Naive B cell (primary cell): ENCODE measurements at regions not wholly inside any gene's neighbourhood (a gene's known extent, or its start where the extent isn't known, plus 50 kb on each side); places are given as distances from the start of the nearest gene placed in this dataset.

ENCODE experiments used
- ATAC-seq, 2 donors: fragments of 150-1000 bp; cut with Tn5 transposase; 2 replicates each; pipeline ENCODE4 v1.10.0; 2021; ENCODE audit warnings: low read depth in 2 of 2, mild to moderate bottlenecking in 2 of 2, moderate library complexity in 2 of 2
- DNase-seq: peaks from one replicate; pipeline ENCODE4 v3.0.0; 2022
- H3K27ac Mint-ChIP-seq, 6 donors: one replicate each; pipeline ENCODE4 v1.8.0; 2020 to 2022; ENCODE audit warnings: mild to moderate bottlenecking in 6 of 6, mixed read lengths in 6 of 6, moderate library complexity in 5 of 6, inconsistent platforms in 2 of 6
- H3K27me3 Mint-ChIP-seq, 3 donors: one replicate each; pipeline ENCODE4 v1.8.0; 2021 to 2022; ENCODE audit warnings: mixed read lengths in 3 of 3, mild to moderate bottlenecking in 1 of 3
- H3K36me3 Mint-ChIP-seq, 2 donors: one replicate each; pipeline ENCODE4 v1.8.0; 2020 to 2022; ENCODE audit warnings: mixed read lengths in 2 of 2, inconsistent platforms in 1 of 2, mild to moderate bottlenecking in 1 of 2
- H3K4me1 Mint-ChIP-seq, 3 donors: one replicate each; pipeline ENCODE4 v1.8.0; 2020 to 2022; ENCODE audit warnings: mixed read lengths in 3 of 3, inconsistent platforms in 1 of 3, mild to moderate bottlenecking in 1 of 3, moderate library complexity in 1 of 3
- H3K4me3 Mint-ChIP-seq, 8 donors: one replicate each; pipeline ENCODE4 v1.8.0; 2020 to 2022; ENCODE audit warnings: mild to moderate bottlenecking in 8 of 8, mixed read lengths in 8 of 8, moderate library complexity in 8 of 8, inconsistent platforms in 2 of 8
- H3K9me3 Mint-ChIP-seq, 7 donors: one replicate each; pipeline ENCODE4 v1.8.0; 2020 to 2022; ENCODE audit warnings: mixed read lengths in 7 of 7, mild to moderate bottlenecking in 5 of 7, inconsistent platforms in 2 of 7, moderate library complexity in 1 of 7

DNA sequence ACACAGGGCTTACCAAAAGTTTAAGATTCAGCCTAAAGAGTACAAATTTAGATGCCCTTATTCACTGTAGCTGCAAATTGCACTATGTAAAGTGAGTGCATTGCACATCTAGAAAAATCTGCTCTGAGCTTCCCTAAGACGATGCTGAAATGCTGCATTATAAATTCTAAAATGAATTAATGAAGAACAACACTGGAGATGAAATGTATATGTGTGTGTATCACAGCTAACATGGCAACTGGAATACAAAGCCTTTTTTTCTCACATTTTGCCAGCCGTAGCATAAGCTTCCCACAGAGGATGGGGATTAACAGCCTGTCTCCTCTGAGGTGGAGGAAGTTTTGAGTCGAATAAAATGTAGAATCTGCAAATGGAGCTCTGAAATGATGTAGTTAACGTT lies 338.3 kb upstream of the ZEB2 start:
- DNase-seq (no peak), ATAC-seq (no peak)
- Mint-ChIP-seq H3K27me3 (no peaks in the 10 kb centered on the region), H3K36me3 (peaks cover 0 to 7% of the 10 kb centered on the region in 2 donors), H3K27ac (peak overlapping the region in 1 of 6 donors; percentile 23), H3K9me3 (peaks cover 0 to 13% (median 2%) of the 10 kb centered on the region in 7 donors), H3K4me1 (no peaks in the 10 kb centered on the region), H3K4me3 (no peak overlapping the region)

GRCh38 chr2:144854596-144854995 lies 334.7 kb upstream of the ZEB2 start:
- H3K27me3 Mint-ChIP-seq, result no peaks in the 10 kb centered on the region
- ATAC-seq, result no peak

GRCh38 chr2:144849612-144850011 lies 329.7 kb upstream of the ZEB2 start:
- Mint-ChIP-seq H3K27me3 (no peaks in the 10 kb centered on the region), H3K4me1 (no peaks in the 10 kb centered on the region), H3K27ac (no peak overlapping the region), H3K36me3 (peaks cover 0 to 3% of the 10 kb centered on the region in 2 donors), H3K9me3 (peaks cover 0 to 7% (median 2%) of the 10 kb centered on the region in 7 donors), H3K4me3 (no peak overlapping the region)
- no peak for ATAC-seq
- DNase-seq, result no peak

More at GRCh38 chr2:144854596-144854995, 334.7 kb upstream of the ZEB2 start:
- no peak for DNase-seq
- Mint-ChIP-seq H3K4me3 (no peak overlapping the region), H3K4me1 (no peaks in the 10 kb centered on the region), H3K27ac (no peak overlapping the region), H3K9me3 (peaks cover 0 to 13% (median 2%) of the 10 kb centered on the region in 7 donors), H3K36me3 (peaks cover 0 to 7% of the 10 kb centered on the region in 2 donors)

GRCh38 chr2:144848423-144848822 lies 328.5 kb upstream of the ZEB2 start:
- Mint-ChIP-seq H3K9me3 (peaks cover 0 to 2% (median 0%) of the 10 kb centered on the region in 7 donors), H3K36me3 (no peaks in the 10 kb centered on the region), H3K27me3 (no peaks in the 10 kb centered on the region), H3K4me3 (no peak overlapping the region), H3K4me1 (no peaks in the 10 kb centered on the region), H3K27ac (no peak overlapping the region)
- DNase-seq (no peak), ATAC-seq (no peak)

DNA sequence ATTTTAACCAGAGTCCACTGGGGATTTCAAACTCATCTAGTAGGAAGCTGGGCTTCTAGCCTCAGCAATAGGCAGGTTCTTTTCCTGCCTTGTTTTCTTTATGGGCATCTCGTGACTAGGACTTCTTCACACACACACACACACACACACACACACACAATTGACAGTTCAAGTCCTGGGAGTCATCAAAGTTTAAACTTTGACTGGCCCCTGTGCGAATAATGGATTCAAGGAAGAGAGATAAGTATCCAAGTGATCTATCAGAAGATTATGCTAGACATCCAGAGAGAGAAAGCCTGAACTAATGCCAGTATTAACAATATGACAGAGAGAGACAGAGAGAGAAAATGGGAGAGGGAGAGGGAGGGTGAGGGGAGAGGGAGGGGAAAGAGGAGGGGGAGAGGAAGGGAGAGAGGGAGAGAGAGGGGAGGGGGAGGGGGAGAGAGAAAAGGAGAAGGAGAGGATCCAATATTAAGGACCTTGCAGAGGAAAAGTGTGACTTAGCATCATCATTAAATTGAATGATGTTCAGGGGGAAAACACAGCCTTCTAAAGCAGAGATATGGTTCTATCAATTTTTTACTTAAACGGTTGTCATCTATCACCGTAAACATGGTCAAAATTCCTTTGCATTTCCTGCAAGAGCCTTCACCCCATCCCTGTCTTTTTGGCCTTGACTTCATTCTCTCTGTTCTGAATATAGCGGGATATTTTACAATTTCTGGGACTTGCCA lies 327.6 kb upstream of the ZEB2 start:
- no peak overlapping the region for H3K27ac Mint-ChIP-seq
- H3K27me3 Mint-ChIP-seq, result no peaks in the 10 kb centered on the region
- DNase-seq, result no peak
- no peaks in the 10 kb centered on the region for H3K36me3 Mint-ChIP-seq
- H3K9me3 Mint-ChIP-seq, result peaks cover 0 to 2% (median 0%) of the 10 kb centered on the region in 7 donors
- H3K4me3 Mint-ChIP-seq, result no peak overlapping the region
- no peak for ATAC-seq
- H3K4me1 Mint-ChIP-seq, result no peaks in the 10 kb centered on the region

- Mint-ChIP-seq H3K36me3 (no peaks in the 10 kb centered on the region), H3K27ac (no peak overlapping the region), H3K9me3 (no peaks in the 10 kb centered on the region), H3K27me3 (no peaks in the 10 kb centered on the region), H3K4me3 (no peak overlapping the region), H3K4me1 (no peaks in the 10 kb centered on the region)
- no peak for ATAC-seq
- no peak for DNase-seq
These were observed 316.9 kb upstream of the ZEB2 start for GRCh38 chr2:144836635-144837350.

DNA sequence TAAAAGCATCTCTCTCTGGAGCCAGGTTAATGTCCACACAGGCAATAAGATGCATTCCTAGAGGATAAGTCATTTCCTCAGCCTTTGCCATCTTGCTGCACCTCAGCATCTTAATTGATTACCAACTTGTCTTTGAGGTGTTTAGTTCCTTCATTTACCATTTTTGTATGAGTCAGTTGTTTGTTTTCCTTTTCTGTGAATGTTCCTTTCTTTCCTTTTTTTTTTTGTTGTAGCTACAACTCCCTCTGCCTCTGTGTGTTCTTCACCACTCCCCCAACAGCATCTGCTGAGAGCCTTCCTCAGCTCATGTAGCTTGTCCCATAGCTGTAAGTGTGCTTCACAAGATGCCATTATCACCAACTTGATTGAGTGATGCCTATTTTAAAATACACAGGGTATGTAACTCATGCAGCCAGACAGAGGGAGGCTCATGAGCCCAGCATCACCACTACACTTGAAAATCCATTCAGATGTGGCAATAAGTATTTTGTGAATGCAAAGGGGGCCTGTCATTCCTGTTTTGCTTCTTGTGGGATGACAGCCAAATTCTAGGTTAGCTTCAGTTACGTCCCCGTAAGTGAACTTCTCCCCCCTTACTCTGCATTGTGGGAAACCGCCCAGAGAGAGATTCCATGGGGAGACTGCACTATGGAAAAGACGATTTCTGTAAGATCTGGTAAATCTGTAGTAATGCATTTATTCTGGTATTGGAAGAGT lies 315.9 kb upstream of the ZEB2 start:
- no peaks in the 10 kb centered on the region for H3K9me3 Mint-ChIP-seq
- no peak overlapping the region for H3K27ac Mint-ChIP-seq
- no peaks in the 10 kb centered on the region for H3K36me3 Mint-ChIP-seq
- no peaks in the 10 kb centered on the region for H3K27me3 Mint-ChIP-seq
- ATAC-seq (no peak), DNase-seq (no peak)
- H3K4me1 Mint-ChIP-seq, result no peaks in the 10 kb centered on the region
- H3K4me3 Mint-ChIP-seq, result no peak overlapping the region

DNA sequence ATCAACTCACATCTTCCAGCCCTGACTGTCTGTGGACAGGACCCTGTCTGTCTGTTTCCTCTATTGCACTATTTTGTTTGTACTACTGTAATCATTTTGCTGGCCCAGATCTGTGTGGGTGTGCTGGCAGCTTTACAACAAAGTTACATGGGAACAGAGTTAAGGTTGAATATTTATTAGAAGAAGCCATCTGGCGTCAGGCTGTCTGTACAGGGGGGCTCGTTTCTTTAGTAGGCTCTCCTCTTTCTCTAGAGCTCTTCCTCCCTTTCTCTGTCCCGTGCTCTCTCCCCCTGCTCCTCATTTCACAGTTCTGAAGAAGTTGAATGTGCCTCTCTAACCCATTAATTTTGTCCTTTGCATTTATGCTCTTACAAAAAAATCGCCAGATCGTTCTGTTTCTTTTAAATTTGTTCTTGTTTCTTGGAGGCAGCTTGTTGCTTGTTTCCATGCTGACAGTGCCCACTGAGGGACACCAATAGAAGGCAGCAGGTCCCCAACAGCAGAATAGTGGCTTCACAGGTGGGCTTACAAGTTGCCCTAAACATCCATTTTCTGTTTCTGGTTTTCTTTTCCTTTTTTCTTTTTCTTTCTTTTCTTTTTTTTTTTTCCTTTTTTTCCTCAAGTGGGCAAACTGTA lies 315.2 kb upstream of the ZEB2 start:
- H3K9me3 Mint-ChIP-seq, result no peaks in the 10 kb centered on the region

DNA sequence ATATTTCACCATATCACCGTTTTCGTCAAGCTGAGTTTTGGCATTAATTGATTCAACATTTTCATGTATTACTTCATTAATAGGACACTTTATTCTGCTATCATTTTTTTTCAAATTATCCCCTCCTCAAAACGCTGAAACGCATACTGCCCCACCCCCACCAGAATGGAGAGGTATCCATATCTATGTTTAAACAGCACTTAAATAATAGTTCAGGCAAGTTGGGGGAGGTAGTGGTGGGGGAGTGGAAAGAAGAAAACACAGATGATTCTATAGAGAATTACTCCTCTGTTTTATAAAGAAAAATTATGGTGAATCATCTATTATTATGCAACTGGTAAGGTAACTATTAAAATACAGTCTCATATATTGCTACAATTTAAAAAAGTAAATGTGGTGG lies 314.4 kb upstream of the ZEB2 start:
- Mint-ChIP-seq H3K36me3 (no peaks in the 10 kb centered on the region), H3K9me3 (no peaks in the 10 kb centered on the region), H3K4me3 (no peak overlapping the region), H3K4me1 (no peaks in the 10 kb centered on the region), H3K27ac (no peak overlapping the region), H3K27me3 (no peaks in the 10 kb centered on the region)
- ATAC-seq, result no peak
- no peak for DNase-seq

More for the DNA sequence above, 315.2 kb upstream of the ZEB2 start:
- Mint-ChIP-seq H3K27me3 (no peaks in the 10 kb centered on the region), H3K27ac (no peak overlapping the region), H3K4me3 (no peak overlapping the region), H3K36me3 (no peaks in the 10 kb centered on the region), H3K4me1 (no peaks in the 10 kb centered on the region)
- no peak for ATAC-seq
- no peak for DNase-seq

DNA sequence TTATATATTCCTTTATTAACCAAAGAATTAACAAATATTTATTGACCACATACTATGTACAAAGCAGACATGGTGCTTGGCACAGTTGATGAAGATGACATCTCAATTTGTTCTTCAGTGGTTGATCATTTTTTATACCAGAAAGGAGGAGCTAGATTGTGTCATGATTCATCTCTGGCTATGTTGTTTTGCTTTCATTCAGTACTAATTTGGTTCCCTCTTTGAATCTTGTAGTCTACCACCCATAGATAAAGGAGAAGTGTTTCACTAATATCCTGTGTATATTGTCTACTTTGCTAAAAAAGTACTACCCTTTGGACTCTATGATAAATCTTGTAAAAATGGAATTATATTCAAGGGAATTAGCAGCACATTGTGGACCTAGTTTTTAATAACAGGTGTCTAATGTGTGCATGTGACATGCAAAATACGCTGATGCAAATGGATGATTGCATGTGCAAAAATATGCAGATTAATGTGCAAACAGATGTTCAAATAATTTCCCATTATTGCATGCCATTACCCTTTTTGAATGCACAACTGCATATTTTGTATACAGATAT lies 313.2 kb upstream of the ZEB2 start:
- Mint-ChIP-seq H3K9me3 (no peaks in the 10 kb centered on the region), H3K4me3 (no peak overlapping the region), H3K4me1 (no peaks in the 10 kb centered on the region), H3K27ac (no peak overlapping the region), H3K36me3 (no peaks in the 10 kb centered on the region), H3K27me3 (no peaks in the 10 kb centered on the region)
- ATAC-seq, result no peak
- DNase-seq, result no peak

GRCh38 chr2:144832048-144832447 lies 312.1 kb upstream of the ZEB2 start:
- DNase-seq (no peak), ATAC-seq (no peak)
- Mint-ChIP-seq H3K27me3 (no peaks in the 10 kb centered on the region), H3K36me3 (no peaks in the 10 kb centered on the region), H3K4me3 (no peak overlapping the region), H3K4me1 (no peaks in the 10 kb centered on the region), H3K27ac (no peak overlapping the region), H3K9me3 (no peaks in the 10 kb centered on the region)

DNA sequence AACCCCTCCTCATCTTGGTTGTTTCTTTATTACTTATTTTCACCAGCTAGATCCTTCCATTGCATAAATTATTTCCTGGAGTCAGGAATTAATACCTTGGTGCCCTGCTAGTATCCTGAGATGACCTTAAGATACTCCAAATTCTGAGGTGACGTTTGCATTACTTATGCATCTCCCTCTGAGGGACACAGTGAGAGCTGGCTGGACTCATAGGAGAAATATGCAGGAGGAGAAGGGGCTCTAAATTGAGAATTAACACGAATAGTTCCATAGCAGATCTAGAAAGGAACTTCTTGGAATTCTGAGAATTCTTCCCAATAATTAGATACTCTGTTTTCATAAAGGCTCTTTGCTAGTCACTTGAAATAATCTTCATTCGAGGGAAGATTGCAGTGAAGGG lies 310.6 kb upstream of the ZEB2 start:
- DNase-seq (no peak), ATAC-seq (no peak)
- Mint-ChIP-seq H3K4me1 (no peaks in the 10 kb centered on the region), H3K27ac (no peak overlapping the region), H3K9me3 (no peaks in the 10 kb centered on the region), H3K27me3 (no peaks in the 10 kb centered on the region), H3K36me3 (no peaks in the 10 kb centered on the region), H3K4me3 (no peak overlapping the region)

GRCh38 chr2:144827404-144827803 lies 307.5 kb upstream of the ZEB2 start:
- Mint-ChIP-seq H3K27ac (no peak overlapping the region), H3K27me3 (no peaks in the 10 kb centered on the region), H3K4me3 (no peak overlapping the region), H3K9me3 (no peaks in the 10 kb centered on the region), H3K4me1 (no peaks in the 10 kb centered on the region), H3K36me3 (no peaks in the 10 kb centered on the region)
- ATAC-seq (no peak), DNase-seq (no peak)
